ENCODE measurements at regions not wholly inside any gene's neighbourhood (a gene's known extent, or its start where the extent isn't known, plus 50 kb on each side); places are given as distances from the start of the nearest gene placed in this dataset.

- TF ChIP-seq E2F1 (CRISPR knock-in tag; IDR thresholded peaks at IDR 0.05) = no peak
These were observed 110.5 kb downstream of the GAS1 start (continued) for GRCh38 chr9:86836797-86837196.

- ATAC-seq (no peak), DNase-seq (ENCODE audit: extremely low read depth in 1 of 4, low spot score in 3 of 4) (no peak), FAIRE-seq (no peak)
- BruUV-seq (replicated peaks) = no TSS peak
- Histone ChIP-seq H3K79me2 (ENCODE audit: control insufficient read depth, insufficient read depth, low read length) (no peaks in the 10 kb centered on the region), H2AFZ (ENCODE audit: low read depth, low read length) (no peak overlapping the region), H3K4me2 (ENCODE audit: insufficient read depth, low read length) (no peak overlapping the region), H3K36me3 (ENCODE audit: control insufficient read depth, insufficient read depth, low read length) (no peaks in the 10 kb centered on the region), H3K4me3 (no peak overlapping the region), H3K27ac (ENCODE audit: extremely low read depth, low read depth, low read length) (no peak overlapping the region), H3K9me3 (replicated peaks; ENCODE audit: control insufficient read depth, insufficient read depth, low read depth, low read length) (no peaks in the 10 kb centered on the region), H3K4me1 (replicated peaks in 1 of 2; ENCODE audit: control insufficient read depth in 2 of 2, insufficient read depth in 2 of 2, low read length in 2 of 2) (no peaks in the 10 kb centered on the region), H3K27me3 (ENCODE audit: control insufficient read depth in 2 of 2, insufficient read depth in 2 of 2, low read length in 2 of 2) (peaks cover 0 to 11% of the 10 kb centered on the region in 2 experiments; a peak in 2 of 5 replicates), H3K9me1 (ENCODE audit: control insufficient read depth, insufficient read depth, low read length) (no peaks in the 10 kb centered on the region), H4K20me1 (replicated peaks; ENCODE audit: control insufficient read depth, insufficient read depth, low read length) (no peaks in the 10 kb centered on the region), H3K9ac (ENCODE audit: insufficient read depth in 1 of 2, low read depth in 2 of 2, low read length in 2 of 2) (no peak overlapping the region)
- ChIA-PET POLR2A (no interaction called here), CTCF (ENCODE audit: low intra/inter-chr PET ratio) (no interaction called here)
- in situ Hi-C loops (cut with MboI) = no loop called here
- TF ChIP-seq CHCHD3 (CRISPR knock-in tag; IDR thresholded peaks at IDR 0.05) = no peak
- no peak for TF ChIP-seq MXD1 (CRISPR knock-in tag; IDR thresholded peaks at IDR 0.05; ENCODE audit: borderline replicate concordance, poor library complexity, severe bottlenecking)
- no peak for TF ChIP-seq NFYB (IDR thresholded peaks at IDR 0.05; ENCODE audit: extremely low read depth, insufficient read length)
- no peak for TF ChIP-seq ZNF583 (CRISPR knock-in tag; IDR thresholded peaks at IDR 0.05)
- TF ChIP-seq ZNF282 (CRISPR knock-in tag; IDR thresholded peaks at IDR 0.05) = no peak
- no peak for TF ChIP-seq HMGXB4 (CRISPR knock-in tag; IDR thresholded peaks at IDR 0.05)
- no peak for TF ChIP-seq KLF6 (CRISPR knock-in tag; IDR thresholded peaks at IDR 0.05; ENCODE audit: borderline replicate concordance)
- no peak for TF ChIP-seq PML (IDR thresholded peaks at IDR 0.05; ENCODE audit: low read length)
- no peak for TF ChIP-seq SIN3B (IDR thresholded peaks at IDR 0.05; ENCODE audit: low read depth)
- WGBS (ENCODE audit: insufficient coverage, low coverage, missing lambda C conversion rate) = 0% methylated on average over 1 of the region's 1 CpG
- intact Hi-C loops (cut with micrococcal nuclease) = no loop called here
These were observed 111.0 kb downstream of the GAS1 start for GRCh38 chr9:86836266-86836665.

Measured in K562 (cell line).